HG02938 (cell line): ENCODE measurements at regions not wholly inside any gene's neighbourhood (a gene's known extent, or its start where the extent isn't known, plus 50 kb on each side); places are given as distances from the start of the nearest gene placed in this dataset.

ENCODE experiments used
- ATAC-seq: cut with Tn5 transposase; IDR thresholded peaks from one replicate; pipeline ENCODE4 v1.9.1; 2021; ENCODE audit warnings: mild to moderate bottlenecking, moderate library complexity; ENCODE audit not compliant: unreplicated experiment

- no peak for ATAC-seq
These were observed 214.6 kb downstream of the PRL start for GRCh38 chr6:22082218-22082617.

- no peak for ATAC-seq
These were observed 213.7 kb downstream of the PRL start for GRCh38 chr6:22083119-22083518.

- ATAC-seq: no peak
These were observed 208.7 kb downstream of the PRL start for GRCh38 chr6:22087960-22088706.

GRCh38 chr6:22091424-22091948 lies 205.3 kb downstream of the PRL start:
- ATAC-seq: no peak

GRCh38 chr6:22095836-22096235 lies 201.0 kb downstream of the PRL start:
- no peak for ATAC-seq

- no peak for ATAC-seq
These were observed 198.2 kb downstream of the PRL start for GRCh38 chr6:22098601-22099031.

GRCh38 chr6:22099231-22099630 lies 197.6 kb downstream of the PRL start:
- ATAC-seq: no peak

GRCh38 chr6:22099923-22100322 lies 196.9 kb downstream of the PRL start:
- ATAC-seq: no peak

GRCh38 chr6:22101163-22101562 lies 195.7 kb downstream of the PRL start:
- ATAC-seq: no peak

GRCh38 chr6:22102671-22103070 lies 194.2 kb downstream of the PRL start:
- ATAC-seq: peak; percentile 94

- no peak for ATAC-seq
These were observed 190.4 kb downstream of the PRL start for GRCh38 chr6:22106451-22106850.

- ATAC-seq: no peak
These were observed 189.9 kb downstream of the PRL start for GRCh38 chr6:22106961-22107360.

GRCh38 chr6:22108199-22108598 lies 188.6 kb downstream of the PRL start:
- ATAC-seq: no peak

GRCh38 chr6:22110061-22110460 lies 186.8 kb downstream of the PRL start:
- ATAC-seq: no peak

- ATAC-seq: no peak
These were observed 184.4 kb downstream of the PRL start for GRCh38 chr6:22112461-22112860.

- ATAC-seq: no peak
These were observed 183.6 kb downstream of the PRL start for GRCh38 chr6:22113026-22113766.

- ATAC-seq: no peak
These were observed 181.3 kb downstream of the PRL start for GRCh38 chr6:22115559-22115958.

GRCh38 chr6:22117631-22118030 lies 179.2 kb downstream of the PRL start:
- no peak for ATAC-seq

GRCh38 chr6:22119500-22119899 lies 177.3 kb downstream of the PRL start:
- ATAC-seq: no peak

- ATAC-seq: no peak
These were observed 172.1 kb downstream of the PRL start for GRCh38 chr6:22124756-22125155.

- no peak for ATAC-seq
These were observed 169.9 kb downstream of the PRL start for GRCh38 chr6:22126910-22127309.

- no peak for ATAC-seq
These were observed 167.1 kb downstream of the PRL start for GRCh38 chr6:22129751-22130150.
